ENCODE measurements at regions not wholly inside any gene's neighbourhood (a gene's known extent, or its start where the extent isn't known, plus 50 kb on each side); places are given as distances from the start of the nearest gene placed in this dataset.

DNA sequence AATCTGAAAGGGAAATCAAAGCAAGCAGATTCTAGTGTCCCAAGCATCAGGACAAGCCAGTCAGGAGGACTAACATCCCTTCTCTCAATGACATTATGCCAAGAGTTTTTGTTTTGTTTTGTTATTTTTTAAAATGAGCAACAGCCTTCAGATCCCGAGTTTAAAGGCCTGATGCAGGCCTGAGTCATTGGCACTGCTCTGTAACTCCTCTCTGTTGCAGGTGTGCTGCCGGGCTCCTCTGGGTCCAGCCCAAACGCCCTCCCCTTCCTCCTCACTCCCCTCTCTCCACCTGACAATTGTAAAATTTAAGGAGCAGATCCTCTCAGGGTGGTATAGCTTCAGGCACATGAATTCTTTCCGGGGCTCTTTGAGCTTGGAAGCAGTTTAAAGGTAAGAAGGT lies 502.0 kb downstream of the BMP2 start:
- no peak for DNase-seq

DNA sequence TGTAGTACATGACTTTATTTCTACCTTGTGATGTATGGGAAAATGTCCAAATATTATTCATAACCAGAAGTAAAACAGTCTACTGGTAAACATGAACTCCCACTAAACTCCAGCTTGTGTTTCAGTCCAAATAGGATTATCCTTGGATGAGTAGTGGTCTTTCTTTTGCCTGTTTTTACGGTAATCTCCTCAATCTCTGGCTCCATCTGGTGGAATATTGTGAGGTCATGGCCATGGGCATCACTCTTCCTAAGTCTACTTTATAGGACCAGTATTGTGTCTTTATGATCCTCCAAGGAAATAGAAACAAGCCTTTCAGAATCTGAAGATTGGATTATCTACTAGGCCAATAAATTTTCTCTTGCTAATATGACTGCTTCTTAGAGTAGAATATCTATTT lies 505.0 kb downstream of the BMP2 start:
- DNase-seq, result no peak

DNA sequence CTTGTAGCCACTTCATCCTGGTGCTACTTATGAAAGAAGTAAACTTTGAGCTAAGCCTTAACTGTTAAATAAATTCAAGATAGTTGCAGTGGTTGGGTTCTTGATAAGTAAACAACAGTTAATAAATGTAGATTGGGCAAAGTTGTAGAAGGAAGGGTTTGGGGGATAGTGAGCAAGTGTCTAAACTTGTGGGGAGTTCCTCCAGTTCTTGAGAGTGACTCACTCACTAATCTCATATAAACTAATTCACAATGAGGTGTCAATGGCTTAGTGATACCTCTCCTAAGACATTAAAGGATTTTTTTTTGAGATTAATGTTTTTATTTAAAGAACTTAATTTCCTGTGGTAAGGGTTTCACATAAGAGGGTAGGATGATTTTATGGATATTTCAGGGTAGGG lies 507.4 kb downstream of the BMP2 start:
- DNase-seq, result no peak

DNA sequence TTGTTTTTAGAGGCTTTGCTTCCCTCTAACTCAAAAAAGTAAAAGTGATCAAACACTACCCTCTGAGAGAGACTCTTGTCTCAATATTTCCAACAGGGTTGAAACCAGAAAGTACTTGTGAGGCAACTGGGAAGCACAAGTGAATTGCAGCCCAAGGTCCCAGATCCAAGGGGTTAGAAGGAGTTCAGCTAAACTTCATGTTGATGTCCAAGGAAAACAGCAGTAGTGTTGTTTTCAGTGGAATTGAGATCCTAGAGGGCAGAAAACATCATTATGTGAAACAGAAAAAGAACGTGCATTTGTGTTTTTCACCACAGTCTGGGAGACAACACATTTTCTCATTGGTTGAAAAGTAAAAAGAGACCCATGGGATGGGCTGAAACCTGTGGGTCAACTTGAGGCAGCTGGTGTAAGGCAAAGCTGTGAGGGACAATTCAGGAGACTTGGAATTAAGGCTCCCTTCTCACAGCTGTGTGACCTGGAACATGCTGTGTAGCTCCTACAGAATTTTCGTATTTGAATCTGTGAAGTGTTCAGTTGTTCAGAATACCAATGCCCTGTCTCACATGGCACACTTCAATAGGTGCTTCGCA lies 508.3 kb downstream of the BMP2 start:
- DNase-seq, result no peak

DNA sequence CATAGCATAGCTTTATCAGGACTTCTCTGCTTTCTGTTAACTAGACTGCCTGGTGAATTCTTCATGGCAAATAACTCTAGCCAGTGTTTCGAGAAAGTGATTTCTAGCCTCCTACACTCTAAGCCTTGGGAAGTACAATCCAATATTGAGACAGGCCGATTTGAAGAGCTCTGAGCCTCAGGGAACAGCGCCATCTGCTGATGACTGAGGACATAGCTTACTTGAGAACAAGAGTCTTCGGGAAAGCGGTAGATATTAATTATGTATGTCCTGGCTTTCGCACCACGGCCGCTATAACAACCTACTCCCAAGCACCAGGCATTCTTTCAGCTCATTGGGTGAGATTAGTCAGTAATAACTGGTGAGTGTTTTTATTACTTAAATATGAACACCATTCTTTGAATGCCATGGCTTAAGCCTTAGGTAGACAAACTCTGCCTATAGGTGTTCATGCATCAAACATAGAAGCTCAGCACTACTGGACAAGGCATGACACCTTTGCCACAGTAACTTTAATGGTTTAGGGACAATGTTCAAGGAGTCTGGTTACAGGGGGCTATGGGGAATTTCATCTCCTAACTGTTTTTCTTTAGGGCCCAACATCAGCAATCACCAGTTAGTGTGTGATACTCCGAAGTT lies 518.6 kb downstream of the BMP2 start:
- DNase-seq, result no peak

DNA sequence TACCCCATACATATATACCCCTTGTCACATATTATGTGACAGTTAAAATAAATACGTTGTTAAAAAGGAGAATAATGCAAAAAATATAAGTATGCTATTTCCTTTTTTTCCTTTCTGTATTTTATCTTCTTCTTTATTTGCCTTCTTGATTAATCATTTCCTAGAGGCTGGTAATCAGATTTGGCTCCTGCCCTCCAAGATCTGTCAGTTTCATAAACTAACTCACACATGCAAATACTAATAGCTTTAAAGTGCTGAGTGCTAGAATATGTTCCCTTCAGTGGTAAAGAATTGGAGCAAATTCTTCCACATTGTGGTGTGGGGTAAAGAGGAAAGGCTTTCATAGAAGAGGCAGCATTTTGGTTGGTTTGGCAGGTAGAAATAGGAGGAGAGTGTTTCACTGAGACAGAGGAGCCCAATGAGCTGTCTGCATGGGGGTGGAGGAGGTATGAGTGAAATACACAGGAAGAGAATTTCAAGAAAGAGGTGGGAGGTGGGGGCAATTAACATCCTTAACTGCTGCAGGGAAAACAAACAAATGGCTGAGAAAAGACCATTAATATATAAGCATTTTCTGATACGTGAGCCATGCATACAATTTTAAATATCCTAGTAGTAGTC lies 523.9 kb downstream of the BMP2 start:
- DNase-seq, result no peak

DNA sequence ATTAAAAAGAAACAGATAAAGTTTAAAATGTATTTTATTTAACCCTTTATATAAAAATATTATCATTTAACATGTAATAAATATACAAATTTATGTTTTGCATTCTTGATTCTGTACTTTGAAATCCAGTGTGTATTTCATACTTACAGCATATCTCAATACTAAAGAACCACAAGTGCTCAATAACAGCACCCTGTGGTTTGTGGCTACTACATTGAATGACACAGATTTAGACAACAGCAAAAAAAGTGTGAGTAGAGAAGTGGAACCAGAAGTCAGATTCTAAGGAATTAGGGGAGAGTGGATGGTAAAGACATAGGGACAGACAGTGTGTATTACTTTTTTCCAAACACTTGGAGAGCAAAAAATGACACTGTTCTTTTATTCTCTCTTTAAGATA lies 524.5 kb downstream of the BMP2 start:
- DNase-seq, result no peak

DNA sequence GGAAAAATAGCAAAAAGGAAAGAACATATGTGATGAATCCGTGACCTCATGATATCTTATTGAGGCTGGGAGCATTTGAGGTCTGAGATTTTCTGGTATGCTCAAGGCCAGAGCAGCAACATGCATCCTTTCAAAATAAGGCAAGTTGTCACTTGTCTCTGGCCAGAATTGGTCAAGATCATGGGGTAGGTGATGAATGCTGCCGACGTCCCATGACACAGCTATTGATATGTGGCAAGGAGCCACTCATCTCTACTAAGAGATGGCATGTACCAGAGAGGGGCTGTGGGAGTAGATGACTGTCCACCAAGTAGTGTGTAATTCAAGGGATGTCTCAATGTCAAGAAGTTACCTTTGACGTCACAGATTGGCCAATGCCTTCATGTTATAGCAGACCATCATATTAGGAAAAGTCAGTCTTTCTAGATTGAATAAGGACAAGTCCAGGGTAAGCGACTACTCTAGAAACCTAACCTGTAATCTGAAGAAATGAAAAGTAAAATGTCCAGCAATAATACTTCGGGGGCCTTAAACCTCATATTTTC lies 527.4 kb downstream of the BMP2 start:
- DNase-seq, result no peak

DNA sequence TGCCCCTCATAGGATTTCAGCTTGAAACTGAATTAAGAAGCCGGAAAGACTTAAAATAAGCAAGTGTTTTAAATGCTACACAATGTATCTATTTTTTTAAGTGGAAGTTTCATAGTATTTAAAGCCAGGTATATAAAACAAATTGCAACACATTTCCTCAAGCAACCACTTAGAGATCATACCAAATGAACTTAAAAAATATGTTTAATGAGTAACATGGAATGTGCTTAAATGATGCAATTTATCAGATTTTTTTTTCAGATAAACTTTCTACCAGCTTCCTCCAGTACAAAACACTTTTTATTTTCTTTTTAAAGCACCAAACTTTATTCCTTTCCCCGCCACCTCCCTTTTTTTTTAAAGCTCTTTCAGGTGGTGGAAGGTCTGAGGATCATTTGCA lies 534.3 kb downstream of the BMP2 start:
- no peak for DNase-seq

DNA sequence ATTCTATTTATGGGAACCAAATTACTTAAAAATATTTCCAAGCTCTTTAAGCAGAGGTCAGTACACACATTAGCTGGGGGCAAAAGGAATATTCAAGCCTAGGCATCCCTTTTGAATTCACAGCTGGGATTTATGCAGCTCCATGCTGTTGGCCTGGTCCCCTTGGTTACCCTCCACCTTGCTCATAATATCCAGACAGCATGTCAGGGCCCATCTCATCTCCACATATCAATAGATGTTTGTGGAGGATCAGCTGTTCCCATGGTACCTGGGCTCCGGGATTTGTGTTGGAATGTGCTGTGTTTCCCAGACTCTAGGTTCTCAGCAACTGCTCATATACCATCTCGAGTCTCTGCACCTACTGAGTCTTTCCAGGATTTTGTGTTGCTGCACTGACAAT lies 534.8 kb downstream of the BMP2 start:
- no peak for DNase-seq

DNA sequence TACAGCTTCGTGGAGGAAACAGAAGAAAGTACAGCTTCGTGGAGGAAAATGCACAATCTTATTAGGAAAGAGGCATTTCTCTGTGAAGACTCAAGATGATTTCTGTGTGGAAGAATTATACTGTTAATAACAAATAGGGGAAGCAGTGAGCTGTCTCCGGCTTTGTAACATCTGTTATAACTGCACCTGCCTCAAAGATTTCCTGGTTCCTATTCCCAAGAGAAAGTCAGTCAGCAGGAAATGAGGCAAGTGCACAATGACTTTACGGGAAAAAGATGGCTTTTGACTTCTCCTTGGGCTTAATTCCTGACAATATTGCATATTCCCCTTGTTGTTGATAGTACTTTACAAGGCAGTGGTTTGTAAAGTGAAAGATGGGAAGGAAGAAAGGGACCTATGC lies 538.5 kb downstream of the BMP2 start:
- no peak for DNase-seq

DNA sequence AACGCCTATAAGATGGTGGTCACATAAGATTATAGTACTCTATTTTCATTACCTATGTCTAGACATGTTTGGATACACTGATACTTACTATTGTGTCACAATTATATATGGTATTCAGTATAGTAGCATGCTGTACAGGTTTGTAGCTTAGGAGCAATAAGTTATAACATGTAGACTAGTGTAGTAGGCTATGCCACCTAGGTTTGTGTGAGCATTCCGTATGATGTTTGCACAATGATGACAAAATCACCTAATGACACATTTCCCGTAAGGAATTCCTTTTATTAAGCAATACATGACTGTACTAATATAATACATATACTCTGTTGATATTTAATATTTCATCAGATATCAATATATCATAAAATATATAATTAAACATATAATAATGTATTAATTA lies 540.7 kb downstream of the BMP2 start:
- DNase-seq, result no peak

DNA sequence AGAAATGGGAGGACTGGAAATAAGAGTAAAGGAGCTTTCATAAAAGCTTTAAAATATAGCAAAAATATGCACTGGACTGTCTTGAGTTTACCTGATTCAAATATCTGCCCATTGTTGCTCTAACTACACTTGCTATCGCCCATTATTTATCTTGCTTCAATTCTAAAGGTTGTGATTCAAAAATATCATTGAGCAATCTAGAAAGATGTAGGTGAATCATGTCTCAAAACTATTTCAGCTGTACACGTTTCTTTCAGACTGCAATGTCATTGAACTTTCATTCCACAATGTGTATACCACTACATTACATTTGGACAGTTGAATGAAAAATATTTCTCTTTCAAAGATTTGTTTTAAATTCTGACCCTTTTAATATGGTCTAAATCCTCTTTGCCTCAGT lies 545.6 kb downstream of the BMP2 start:
- no peak for DNase-seq

DNA sequence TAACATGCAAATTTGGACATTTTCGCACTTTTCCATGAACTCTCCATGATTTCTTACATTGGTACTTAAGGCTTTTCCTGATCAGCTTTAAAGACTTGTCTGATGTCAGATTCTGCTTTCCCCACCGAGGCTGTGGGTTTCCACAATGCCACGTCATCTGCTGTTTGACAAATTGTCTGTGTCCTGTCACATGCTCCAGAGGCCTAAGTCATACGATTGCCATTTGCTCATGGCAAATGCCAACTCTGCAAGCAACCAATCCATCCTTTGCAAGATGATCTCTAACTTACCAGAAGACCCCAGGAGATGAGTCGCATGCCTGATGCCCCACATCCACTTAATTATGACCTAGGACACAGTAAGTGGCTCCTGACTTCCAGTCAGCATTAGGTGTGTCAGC lies 556.5 kb downstream of the BMP2 start:
- DNase-seq, result no peak

DNA sequence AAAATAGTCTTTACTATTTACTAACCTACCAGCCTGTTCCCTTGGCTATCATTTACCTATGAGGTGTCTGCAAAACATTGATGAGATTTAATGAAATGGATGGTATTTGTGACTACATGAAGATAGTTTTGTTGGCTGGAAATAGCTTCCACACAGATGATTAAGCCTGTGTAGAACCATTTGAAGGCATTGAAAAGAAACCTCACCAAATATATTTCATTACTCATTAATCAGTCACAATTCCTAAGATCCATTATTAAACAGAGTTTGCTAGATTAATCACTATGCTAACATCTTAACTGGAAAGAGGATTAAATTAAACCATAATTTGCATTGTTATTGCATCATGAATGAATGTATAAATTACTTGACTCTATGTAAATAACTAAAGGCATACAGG lies 560.3 kb downstream of the BMP2 start:
- DNase-seq, result no peak

DNA sequence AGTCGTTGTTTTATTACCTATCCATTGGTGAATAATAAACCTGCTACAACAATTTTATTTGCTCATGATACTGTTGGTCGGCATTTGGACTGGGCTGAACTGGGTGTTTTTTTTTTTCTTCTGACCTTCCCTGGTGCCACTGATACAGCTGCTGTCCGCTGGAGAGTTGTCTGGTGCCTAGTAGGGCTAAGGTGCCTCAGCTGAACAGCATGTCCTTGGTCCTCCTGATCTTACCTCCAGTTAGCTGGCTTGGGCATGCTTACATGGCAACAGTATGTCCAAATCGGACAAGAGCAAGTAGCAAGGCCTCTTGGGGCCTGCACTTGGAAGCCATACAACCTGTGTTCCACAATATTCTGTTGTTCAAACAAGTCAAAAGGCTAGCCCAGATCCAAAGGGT lies 563.4 kb downstream of the BMP2 start:
- DNase-seq, result no peak

DNA sequence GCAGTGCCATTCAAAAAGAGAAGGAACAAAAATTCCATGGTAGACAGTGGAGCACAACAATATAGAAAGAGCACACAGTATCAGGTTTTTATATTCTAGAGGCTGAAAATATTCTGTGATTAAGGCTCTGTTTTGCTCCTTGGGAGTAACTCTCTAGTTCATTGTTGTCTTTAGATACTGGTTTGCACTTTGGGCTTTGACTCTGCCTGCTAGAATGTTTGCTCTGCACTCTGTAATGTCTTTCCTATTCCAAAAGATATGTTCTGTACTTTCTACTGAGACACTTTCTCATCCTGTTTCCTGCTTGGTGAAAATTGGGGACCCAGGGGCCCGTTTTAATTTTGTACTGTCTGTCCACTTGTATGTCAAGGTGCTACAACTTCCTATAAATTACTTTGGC lies 564.7 kb downstream of the BMP2 start:
- DNase-seq, result no peak

DNA sequence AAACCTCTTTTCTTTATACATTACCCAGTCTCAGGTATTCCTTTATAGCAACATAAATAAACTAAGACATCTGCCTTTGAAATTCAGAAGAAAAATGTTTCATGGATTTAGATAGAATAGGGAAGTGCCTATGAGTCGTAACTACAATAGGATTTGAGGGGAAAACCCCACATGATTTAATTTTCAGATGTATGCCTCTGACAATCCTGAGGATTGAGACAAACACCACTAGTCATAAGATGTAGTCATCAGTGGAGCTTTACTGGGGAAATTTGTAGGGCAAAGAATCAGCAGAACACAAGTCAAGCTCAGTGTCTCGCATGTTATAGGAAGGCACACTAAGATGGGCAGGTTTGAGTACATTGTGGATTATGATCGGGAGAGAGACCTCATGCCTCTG lies 566.4 kb downstream of the BMP2 start:
- no peak for DNase-seq

DNA sequence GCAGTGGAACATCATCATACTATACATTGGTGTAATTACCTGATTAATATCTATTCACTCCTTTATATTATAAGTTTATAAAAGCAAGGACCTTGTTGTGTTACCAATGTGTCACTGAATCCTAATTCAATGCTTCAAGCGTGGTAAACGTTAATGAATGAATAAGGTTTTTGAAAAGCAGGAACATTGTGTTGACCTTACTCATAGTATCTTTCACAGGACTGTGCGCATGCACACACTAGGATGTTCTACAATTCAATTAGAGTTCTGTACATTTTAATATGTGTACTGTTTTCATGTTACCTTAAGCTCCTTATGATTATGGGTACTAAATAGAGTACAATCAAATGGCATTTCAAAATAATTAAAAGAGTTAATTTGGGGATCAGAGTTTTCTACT lies 578.5 kb downstream of the BMP2 start:
- DNase-seq, result no peak

DNA sequence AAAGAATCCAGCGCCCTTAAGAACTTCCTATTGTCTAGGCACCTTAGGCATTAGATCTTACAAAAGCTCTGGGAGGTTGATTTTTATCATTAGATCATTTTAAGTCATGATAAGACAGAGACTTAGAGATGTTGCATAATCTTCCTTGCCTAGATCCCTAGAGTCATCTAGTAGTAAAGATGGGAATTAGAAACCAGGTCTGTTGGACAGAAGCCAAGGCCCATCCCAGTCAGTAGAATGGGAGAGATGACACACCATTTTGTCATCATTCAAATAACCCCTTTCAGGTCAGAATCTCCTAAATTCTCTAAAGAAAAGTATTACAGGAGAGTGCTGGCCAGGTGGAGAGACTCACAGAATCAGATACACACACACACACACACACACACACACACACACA lies 579.1 kb downstream of the BMP2 start:
- DNase-seq, result no peak

DNA sequence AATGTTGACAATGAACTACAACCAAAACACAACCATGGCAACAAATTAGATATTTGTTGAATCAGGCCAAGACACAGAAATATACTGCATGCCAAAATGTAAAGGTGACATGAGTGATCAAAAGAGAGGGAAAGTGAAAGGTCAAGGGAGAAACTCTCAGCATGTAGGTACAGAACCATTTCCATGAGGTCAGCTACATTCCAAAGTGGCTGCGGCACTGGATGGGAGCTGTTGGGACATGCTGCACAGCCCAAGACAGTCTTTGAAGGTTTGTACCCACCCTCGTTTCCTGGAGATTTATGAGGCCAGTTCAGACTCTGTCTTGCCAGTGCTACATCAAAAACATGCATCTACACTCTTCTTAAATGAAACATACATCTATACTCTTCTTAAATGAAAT lies 579.9 kb downstream of the BMP2 start:
- DNase-seq, result no peak

DNA sequence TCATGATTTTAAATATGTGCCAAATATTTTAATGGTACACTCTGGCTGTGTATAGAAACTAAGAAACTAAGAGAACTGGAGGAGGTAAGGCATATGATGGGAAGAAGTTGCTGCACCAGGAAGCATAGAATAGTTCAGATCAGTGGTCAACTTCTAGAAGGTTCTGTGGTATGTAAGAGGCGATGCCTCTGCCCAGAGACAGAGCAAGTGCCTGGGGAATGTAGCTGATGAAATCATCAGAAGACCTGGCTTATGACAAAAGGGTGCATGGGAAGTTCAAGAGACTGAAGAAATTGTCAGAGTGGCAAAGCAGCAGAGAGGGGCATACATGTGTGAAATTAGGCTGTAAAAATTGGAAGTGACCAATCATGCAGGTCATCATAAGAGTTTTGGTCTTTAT lies 580.8 kb downstream of the BMP2 start:
- DNase-seq, result no peak

DNA sequence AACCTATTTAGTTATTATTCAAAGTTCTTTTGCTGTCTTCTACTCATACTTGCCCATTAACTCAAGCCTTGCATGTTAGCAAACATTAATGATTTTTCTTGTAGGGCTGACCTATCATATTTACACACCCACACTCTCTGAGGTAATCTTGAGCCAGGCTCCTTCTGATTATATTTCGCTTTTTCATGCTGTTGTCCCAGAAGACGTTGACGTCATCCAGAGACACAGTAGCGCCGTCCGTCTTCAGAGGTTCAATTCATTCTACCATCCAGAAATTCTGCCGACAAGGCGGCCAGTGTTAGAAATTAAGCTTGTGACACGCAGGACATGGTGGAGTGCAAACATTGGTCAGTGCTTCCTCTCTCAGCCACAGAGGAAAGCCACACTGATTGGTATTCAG lies 584.7 kb downstream of the BMP2 start:
- no peak for DNase-seq

DNA sequence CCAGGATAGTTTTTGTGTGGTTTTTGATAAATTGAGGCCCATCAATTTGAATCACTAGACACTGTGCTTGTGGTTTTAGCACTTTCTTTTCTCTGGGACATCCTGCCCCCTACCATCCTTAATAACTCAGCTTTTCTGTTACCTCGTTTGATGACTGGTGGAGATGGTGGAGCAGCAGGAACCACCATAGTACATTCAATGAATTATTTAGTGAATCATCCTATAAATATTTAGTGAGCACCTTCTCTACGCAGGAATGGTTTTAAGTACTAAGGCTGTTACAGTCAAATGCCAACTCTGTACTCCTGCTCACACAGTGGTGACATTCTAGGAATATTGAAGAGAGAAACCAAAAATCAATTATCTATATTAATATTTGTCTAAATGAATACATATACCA lies 585.2 kb downstream of the HAO1 start:
- no peak for DNase-seq

DNA sequence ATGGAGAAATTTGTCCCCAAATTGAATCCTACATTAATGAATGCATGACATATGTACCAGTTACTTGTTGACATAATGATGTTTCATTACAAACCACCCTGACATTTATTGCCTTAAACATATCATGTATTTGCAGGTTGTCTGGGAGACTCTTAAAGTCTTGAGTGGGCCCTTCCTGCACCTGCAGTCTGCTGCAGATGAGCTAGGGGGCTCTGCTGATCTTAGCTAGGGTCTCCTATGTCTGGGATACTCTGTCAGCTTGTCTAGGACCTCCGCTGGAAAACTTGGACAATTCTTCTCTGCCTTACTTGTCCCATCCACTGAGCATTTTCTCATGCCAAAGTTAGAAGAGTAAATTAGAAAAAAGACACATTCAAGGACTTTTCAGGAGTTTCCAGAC lies 581.6 kb downstream of the HAO1 start:
- no peak for DNase-seq

Data from stimulated activated naive CD4-positive, alpha-beta T cell (primary cell).